PC-3 (cell line): ENCODE measurements at regions not wholly inside any gene's neighbourhood (a gene's known extent, or its start where the extent isn't known, plus 50 kb on each side); places are given as distances from the start of the nearest gene placed in this dataset.

ENCODE experiments used
- CTCF ChIP-seq: fragments of 300-600 bp; sonication (generic); conservative IDR thresholded peaks from 2 replicates; pipeline ENCODE4 v1.5.1; 2017; ENCODE audit warnings: antibody characterized with exemption, low read depth, mild to moderate bottlenecking, low read length
- EZH2 ChIP-seq: fragments of 300-600 bp; sonication (generic); IDR thresholded peaks from one replicate; pipeline ENCODE4 v1.6.1; 2017; ENCODE audit warnings: antibody characterized with exemption, mild to moderate bottlenecking, low read length; ENCODE audit not compliant: unreplicated experiment
- EZH2phosphoT487 ChIP-seq: fragments of 300-600 bp; sonication (generic); IDR thresholded peaks from 2 replicates; pipeline ENCODE4 v1.6.1; 2018; ENCODE audit warnings: mild to moderate bottlenecking, antibody characterized with exemption, low read length, borderline replicate concordance

- no peak for TF ChIP-seq EZH2
- TF ChIP-seq CTCF = no peak
- no peak for TF ChIP-seq EZH2phosphoT487
These were observed 1265.7 kb upstream of the CHAC2 start for GRCh38 chr2:52501715-52502475.
